Liver (tissue), 3 donors: ENCODE measurements at regions not wholly inside any gene's neighbourhood (a gene's known extent, or its start where the extent isn't known, plus 50 kb on each side); places are given as distances from the start of the nearest gene placed in this dataset.

Experiments
- JUND ChIP-seq, 2 donors: IDR thresholded peaks; 2 replicates each; pipeline ENCODE4 v1.6.1; 2016; ENCODE audit warnings: antibody characterized with exemption in 2 of 2
- NR2F2 ChIP-seq: IDR thresholded peaks from 2 replicates; pipeline ENCODE4 v1.6.1; 2016; ENCODE audit warnings: antibody characterized with exemption
- RAD21 ChIP-seq, 2 donors: IDR thresholded peaks; 2 replicates each; pipeline ENCODE4 v1.6.1; 2016; ENCODE audit warnings: antibody characterized with exemption in 2 of 2, mild to moderate bottlenecking in 2 of 2
- SP1 ChIP-seq: IDR thresholded peaks from 2 replicates; pipeline ENCODE4 v1.6.1; 2018; ENCODE audit warnings: antibody characterized with exemption, mild to moderate bottlenecking
- TAF1 ChIP-seq: conservative IDR thresholded peaks from 2 replicates; pipeline ENCODE4 v1.6.1; 2016; ENCODE audit warnings: antibody characterized with exemption, mild to moderate bottlenecking
- TF ChIP-seq, protein P1 (sequence below): fragments of 150-350 bp; IDR thresholded peaks from 2 replicates; pipeline ENCODE4 v1.5.1; 2017; ENCODE audit warnings: improper control_type of control experiment, low read depth, low read length; ENCODE audit not compliant: missing input control
- TF ChIP-seq, protein P2 (sequence below): IDR thresholded peaks from 2 replicates; pipeline ENCODE4 v1.6.1; 2016; ENCODE audit warnings: antibody characterized with exemption, mild to moderate bottlenecking
- TF ChIP-seq, protein P3 (sequence below): IDR thresholded peaks from 2 replicates; pipeline ENCODE4 v1.6.1; 2016; ENCODE audit warnings: antibody characterized with exemption
- donor health status: healthy.
- donor health status: healthy.

DNA sequence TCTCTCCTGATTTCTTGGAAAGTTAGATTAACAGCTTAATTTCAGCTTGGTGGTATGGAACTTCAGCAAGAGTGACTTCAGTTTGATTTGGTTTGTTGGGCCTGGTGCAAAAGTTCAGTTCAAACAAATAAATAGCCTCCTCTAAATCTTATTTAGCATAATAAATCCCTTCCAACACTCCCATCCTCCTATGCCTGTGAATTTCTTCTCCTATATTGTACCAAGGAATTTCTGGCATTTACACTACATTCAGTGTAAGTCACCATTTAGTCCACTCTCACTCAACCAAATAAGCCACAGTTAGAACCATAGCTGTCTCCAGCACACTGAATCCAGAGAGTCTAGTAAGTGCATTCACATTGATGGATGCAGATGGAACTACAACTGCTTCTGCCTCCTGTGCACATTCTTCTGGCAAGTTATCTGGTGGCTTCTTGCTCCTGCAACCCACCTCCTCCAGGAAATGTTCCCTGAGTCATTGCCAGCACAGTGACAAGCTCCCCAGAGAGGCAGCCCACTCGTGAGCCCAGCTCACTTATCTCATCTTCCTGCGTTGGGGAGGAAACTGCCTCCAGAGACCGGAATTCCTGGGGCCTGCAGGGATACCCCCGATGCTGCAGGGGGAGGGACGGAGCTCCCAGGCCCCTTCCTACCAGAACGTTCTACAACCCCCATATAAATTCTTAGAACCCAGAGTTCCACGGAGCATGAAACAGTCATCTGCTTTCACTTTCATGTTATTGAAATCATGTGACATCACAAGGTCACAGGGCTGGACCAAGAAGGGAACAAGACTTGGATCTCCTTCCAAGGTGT lies 318.3 kb downstream of the PHKB start:
- TF ChIP-seq, protein P1, sequence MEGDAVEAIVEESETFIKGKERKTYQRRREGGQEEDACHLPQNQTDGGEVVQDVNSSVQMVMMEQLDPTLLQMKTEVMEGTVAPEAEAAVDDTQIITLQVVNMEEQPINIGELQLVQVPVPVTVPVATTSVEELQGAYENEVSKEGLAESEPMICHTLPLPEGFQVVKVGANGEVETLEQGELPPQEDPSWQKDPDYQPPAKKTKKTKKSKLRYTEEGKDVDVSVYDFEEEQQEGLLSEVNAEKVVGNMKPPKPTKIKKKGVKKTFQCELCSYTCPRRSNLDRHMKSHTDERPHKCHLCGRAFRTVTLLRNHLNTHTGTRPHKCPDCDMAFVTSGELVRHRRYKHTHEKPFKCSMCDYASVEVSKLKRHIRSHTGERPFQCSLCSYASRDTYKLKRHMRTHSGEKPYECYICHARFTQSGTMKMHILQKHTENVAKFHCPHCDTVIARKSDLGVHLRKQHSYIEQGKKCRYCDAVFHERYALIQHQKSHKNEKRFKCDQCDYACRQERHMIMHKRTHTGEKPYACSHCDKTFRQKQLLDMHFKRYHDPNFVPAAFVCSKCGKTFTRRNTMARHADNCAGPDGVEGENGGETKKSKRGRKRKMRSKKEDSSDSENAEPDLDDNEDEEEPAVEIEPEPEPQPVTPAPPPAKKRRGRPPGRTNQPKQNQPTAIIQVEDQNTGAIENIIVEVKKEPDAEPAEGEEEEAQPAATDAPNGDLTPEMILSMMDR, result no peak
- TF ChIP-seq JUND (IDR thresholded peaks at IDR 0.05) (no peak), TAF1 (no peak), NR2F2 (no peak), SP1 (no peak), RAD21 (IDR thresholded peaks at IDR 0.05) (no peak)
- TF ChIP-seq, protein P2, sequence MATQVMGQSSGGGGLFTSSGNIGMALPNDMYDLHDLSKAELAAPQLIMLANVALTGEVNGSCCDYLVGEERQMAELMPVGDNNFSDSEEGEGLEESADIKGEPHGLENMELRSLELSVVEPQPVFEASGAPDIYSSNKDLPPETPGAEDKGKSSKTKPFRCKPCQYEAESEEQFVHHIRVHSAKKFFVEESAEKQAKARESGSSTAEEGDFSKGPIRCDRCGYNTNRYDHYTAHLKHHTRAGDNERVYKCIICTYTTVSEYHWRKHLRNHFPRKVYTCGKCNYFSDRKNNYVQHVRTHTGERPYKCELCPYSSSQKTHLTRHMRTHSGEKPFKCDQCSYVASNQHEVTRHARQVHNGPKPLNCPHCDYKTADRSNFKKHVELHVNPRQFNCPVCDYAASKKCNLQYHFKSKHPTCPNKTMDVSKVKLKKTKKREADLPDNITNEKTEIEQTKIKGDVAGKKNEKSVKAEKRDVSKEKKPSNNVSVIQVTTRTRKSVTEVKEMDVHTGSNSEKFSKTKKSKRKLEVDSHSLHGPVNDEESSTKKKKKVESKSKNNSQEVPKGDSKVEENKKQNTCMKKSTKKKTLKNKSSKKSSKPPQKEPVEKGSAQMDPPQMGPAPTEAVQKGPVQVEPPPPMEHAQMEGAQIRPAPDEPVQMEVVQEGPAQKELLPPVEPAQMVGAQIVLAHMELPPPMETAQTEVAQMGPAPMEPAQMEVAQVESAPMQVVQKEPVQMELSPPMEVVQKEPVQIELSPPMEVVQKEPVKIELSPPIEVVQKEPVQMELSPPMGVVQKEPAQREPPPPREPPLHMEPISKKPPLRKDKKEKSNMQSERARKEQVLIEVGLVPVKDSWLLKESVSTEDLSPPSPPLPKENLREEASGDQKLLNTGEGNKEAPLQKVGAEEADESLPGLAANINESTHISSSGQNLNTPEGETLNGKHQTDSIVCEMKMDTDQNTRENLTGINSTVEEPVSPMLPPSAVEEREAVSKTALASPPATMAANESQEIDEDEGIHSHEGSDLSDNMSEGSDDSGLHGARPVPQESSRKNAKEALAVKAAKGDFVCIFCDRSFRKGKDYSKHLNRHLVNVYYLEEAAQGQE, result no peak
- TF ChIP-seq, protein P3, sequence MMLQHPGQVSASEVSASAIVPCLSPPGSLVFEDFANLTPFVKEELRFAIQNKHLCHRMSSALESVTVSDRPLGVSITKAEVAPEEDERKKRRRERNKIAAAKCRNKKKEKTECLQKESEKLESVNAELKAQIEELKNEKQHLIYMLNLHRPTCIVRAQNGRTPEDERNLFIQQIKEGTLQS, result no peak
